Type B pancreatic cell (in vitro differentiated cells): ENCODE measurements at regions not wholly inside any gene's neighbourhood (a gene's known extent, or its start where the extent isn't known, plus 50 kb on each side); places are given as distances from the start of the nearest gene placed in this dataset.
"Not testable (repeated sequence)": the region's sequence is repeated elsewhere in the genome, so short reads cannot be mapped to it uniquely, and the experiment has no call there.

Source experiments
- DNase-seq: peaks from one replicate; pipeline ENCODE4 v3.0.0; 2021; ENCODE audit warnings: mixed read lengths; ENCODE audit not compliant: unreplicated experiment; ENCODE audit errors: extremely low spot score
- H3K27ac Mint-ChIP-seq: 2 replicates; pipeline ENCODE4 v1.8.0; 2021; ENCODE audit warnings: mild to moderate bottlenecking, mixed read lengths
- H3K27me3 Mint-ChIP-seq: 2 replicates; pipeline ENCODE4 v1.8.0; 2021; ENCODE audit warnings: mixed read lengths
- H3K36me3 Mint-ChIP-seq: 2 replicates; pipeline ENCODE4 v1.8.0; 2021; ENCODE audit warnings: mixed read lengths
- H3K4me1 Mint-ChIP-seq: one replicate; pipeline ENCODE4 v1.8.0; 2021; ENCODE audit warnings: mixed read lengths; ENCODE audit not compliant: unreplicated experiment
- H3K4me3 Mint-ChIP-seq: 2 replicates; pipeline ENCODE4 v1.8.0; 2021; ENCODE audit warnings: mild to moderate bottlenecking, mixed read lengths
- H3K9me3 Mint-ChIP-seq: 2 replicates; pipeline ENCODE4 v1.8.0; 2021; ENCODE audit warnings: mixed read lengths
- TF ChIP-seq, protein P1 (sequence below): fragments of 200-600 bp; sonication (generic); conservative IDR thresholded peaks from 2 replicates; pipeline ENCODE4 v1.5.0; 2021; ENCODE audit warnings: antibody characterized with exemption, mild to moderate bottlenecking

DNA sequence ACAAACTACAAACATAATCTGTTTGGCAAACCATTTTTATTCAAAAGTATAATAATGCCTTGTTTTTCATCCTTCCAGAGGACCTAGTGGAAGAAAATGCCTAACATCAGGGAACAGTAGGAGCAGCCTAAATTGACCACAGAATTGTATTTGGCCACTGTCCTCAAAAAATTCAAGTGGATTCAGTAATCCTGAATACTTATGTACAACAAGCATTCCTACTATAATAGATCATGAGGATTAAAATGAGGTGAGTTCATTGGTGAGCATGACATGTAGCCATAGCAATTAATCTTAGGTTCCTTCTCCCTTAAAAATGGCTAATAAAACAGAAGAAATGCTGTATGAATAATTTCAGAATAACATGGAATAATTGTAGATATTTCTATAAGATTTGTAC, 209.3 kb downstream of the DAD1 start:
- Mint-ChIP-seq H3K4me1 (no peaks in the 10 kb centered on the region), H3K36me3 (no peaks in the 10 kb centered on the region), H3K4me3 (no peak overlapping the region), H3K27ac (no peak overlapping the region), H3K27me3 (no peaks in the 10 kb centered on the region), H3K9me3 (no peaks in the 10 kb centered on the region)
- TF ChIP-seq, protein P1, sequence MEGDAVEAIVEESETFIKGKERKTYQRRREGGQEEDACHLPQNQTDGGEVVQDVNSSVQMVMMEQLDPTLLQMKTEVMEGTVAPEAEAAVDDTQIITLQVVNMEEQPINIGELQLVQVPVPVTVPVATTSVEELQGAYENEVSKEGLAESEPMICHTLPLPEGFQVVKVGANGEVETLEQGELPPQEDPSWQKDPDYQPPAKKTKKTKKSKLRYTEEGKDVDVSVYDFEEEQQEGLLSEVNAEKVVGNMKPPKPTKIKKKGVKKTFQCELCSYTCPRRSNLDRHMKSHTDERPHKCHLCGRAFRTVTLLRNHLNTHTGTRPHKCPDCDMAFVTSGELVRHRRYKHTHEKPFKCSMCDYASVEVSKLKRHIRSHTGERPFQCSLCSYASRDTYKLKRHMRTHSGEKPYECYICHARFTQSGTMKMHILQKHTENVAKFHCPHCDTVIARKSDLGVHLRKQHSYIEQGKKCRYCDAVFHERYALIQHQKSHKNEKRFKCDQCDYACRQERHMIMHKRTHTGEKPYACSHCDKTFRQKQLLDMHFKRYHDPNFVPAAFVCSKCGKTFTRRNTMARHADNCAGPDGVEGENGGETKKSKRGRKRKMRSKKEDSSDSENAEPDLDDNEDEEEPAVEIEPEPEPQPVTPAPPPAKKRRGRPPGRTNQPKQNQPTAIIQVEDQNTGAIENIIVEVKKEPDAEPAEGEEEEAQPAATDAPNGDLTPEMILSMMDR, result no peak
- no peak for DNase-seq

DNA sequence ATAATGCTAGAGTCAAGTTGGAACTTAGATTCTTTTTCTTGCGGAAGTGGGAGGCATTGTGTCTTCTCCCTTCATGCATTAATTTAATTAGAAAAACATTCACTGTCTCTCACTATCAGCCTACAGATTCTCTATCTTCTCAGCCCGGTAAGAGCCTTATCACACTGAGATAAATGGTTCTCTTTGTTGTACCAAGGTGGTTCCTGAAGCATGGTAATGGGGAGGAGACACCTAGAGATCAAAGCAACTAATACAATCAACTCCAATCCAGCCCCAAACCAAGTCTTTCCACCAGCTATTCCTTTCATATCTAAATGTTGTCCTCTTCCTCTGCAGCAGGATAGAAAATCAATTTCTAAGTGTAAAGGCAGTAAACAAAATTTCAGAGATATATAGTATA, 210.8 kb downstream of the DAD1 start:
- TF ChIP-seq, protein P1, result no peak
- H3K27me3 Mint-ChIP-seq, result no peaks in the 10 kb centered on the region
- H3K9me3 Mint-ChIP-seq, result no peaks in the 10 kb centered on the region
- H3K36me3 Mint-ChIP-seq, result no peaks in the 10 kb centered on the region
- H3K27ac Mint-ChIP-seq, result no peak overlapping the region
- no peaks in the 10 kb centered on the region for H3K4me1 Mint-ChIP-seq
- DNase-seq, result no peak
- no peak overlapping the region for H3K4me3 Mint-ChIP-seq

DNA sequence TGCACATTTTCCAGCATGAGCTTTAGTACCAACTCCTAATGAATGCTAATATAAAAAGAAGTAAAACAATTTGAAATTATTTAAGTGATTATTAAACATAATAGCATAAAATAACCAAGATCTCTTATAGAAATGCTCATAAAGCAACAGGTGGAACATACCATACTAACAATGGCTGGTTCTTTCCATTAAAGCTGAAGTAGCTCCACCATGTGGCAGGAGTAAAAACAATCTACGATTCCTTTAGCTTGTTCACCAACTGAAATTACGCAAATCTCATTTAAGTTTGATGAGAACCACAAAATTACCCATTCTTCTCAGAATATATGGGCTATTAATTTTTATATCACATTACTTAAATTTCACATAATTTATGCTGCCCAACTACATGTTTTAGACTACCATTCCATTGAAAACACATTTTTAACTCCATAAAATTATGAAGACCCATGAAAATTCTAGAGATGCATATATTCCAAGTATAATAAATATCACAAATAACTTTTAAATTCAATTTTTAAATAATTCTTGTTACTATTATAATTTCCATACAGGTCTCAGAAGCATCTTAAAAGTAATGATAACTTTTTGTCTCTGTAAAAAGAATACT, 213.6 kb downstream of the DAD1 start:
- Mint-ChIP-seq H3K4me3 (no peak overlapping the region), H3K27me3 (peaks cover 11% of the 10 kb centered on the region), H3K9me3 (no peaks in the 10 kb centered on the region), H3K4me1 (no peaks in the 10 kb centered on the region), H3K36me3 (no peaks in the 10 kb centered on the region), H3K27ac (no peak overlapping the region)
- no peak for DNase-seq
- TF ChIP-seq, protein P1, result peak; percentile 87

DNA sequence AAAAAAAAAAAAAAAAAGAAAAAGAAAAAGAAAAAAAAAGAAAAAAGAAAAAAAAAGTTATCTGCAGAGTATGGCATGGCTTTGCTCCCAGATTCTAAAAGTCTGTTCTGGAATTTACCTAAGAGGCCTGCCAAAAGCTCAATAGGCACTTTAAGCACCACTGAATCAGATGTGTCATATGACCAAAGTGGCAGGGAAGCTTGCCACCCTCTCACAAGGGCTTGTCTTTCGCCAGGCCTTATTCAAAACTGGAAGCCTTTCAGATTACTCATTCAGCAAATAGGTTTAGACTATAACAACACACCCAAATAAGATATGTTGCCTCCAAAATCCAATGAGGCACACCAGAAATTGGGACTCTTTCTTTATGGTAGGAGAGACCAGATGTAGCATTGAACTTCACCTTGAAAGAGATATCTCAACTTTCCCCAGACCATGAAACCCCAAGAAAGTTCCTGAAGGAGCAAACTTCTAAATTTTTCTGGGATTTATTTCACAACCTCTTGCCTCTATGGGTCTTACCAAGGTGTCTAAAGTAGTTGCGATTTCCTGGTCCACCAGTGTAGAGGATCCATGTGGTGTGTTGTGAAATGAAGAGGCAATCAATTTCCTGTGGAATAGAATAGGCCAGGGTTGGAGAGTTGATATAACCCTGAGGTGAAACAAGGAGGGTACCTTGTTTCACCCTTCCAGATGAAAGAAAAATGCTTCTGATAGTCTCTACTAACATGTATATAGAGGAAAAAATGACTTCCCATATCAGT, 218.8 kb downstream of the DAD1 start:
- H3K9me3 Mint-ChIP-seq, result no peaks in the 10 kb centered on the region
- no peak for DNase-seq
- no peaks in the 10 kb centered on the region for H3K4me1 Mint-ChIP-seq
- no peak overlapping the region for H3K27ac Mint-ChIP-seq
- TF ChIP-seq, protein P1, result no peak
- H3K27me3 Mint-ChIP-seq, result peaks cover 11% of the 10 kb centered on the region
- no peak overlapping the region for H3K4me3 Mint-ChIP-seq
- H3K36me3 Mint-ChIP-seq, result no peaks in the 10 kb centered on the region

DNA sequence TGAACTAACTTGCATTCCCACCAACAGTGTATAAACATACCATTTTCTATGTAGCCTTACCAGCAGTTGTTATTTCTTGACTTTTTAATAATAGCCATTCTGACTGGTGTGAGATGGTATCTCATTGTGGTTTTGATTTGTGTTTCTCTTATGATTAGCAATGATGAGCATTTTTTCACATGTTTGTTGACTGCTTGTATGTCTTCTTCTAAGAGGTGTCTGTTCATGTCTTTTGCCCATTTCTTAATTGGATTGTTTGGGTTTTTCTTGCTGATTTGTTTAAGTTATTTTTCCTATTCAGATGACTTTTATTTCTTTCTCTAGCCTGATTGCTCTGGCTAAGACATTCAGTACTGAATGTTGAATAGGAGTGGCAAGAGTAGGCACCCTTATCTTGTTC, 230.3 kb downstream of the DAD1 start:
- Mint-ChIP-seq H3K36me3 (no peaks in the 10 kb centered on the region), H3K27me3 (peaks cover 15% of the 10 kb centered on the region), H3K27ac (no peak overlapping the region), H3K4me3 (no peak overlapping the region), H3K4me1 (no peaks in the 10 kb centered on the region), H3K9me3 (no peaks in the 10 kb centered on the region)
- DNase-seq, result no peak
- TF ChIP-seq, protein P1, result no peak

DNA sequence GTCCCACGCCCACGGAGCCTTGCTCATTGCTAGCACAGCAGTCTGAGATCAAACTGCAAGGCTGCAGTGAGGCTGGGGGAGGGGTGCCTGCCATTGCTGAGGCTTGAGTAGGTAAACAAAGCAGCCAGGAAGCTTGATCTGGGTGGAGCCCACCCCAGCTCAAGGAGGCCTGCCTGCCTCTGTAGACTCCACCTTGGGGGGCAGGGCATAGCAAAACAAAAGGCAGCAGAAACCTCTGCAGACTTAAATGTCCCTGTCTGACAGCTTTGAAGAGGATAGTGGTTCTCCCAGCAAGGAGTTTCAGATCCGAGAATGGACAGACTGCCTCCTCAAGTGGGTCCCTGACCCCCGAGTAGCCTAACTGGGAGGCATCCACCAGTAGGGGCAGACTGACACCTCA, 239.7 kb downstream of the DAD1 start:
- not testable (repeated sequence) for H3K4me3 Mint-ChIP-seq, H3K27me3 Mint-ChIP-seq, H3K4me1 Mint-ChIP-seq, DNase-seq, H3K36me3 Mint-ChIP-seq, H3K27ac Mint-ChIP-seq
- peaks cover 10% of the 10 kb centered on the region for H3K9me3 Mint-ChIP-seq
